ENCODE measurements at regions not wholly inside any gene's neighbourhood (a gene's known extent, or its start where the extent isn't known, plus 50 kb on each side); places are given as distances from the start of the nearest gene placed in this dataset.

GRCh38 chr3:103644450-103644849 lies 1209.6 kb downstream of the ZPLD1 start:
- no peak for DNase-seq (ENCODE audit: low read depth)
- no peak for TF ChIP-seq CTCF (IDR thresholded peaks at IDR 0.05; ENCODE audit: insufficient read depth, low read depth, low read length, missing control alignments)
- no peak overlapping the region for H3K4me3 ChIP-seq (ENCODE audit: low read depth, low read length)

GRCh38 chr3:103653996-103654395 lies 1219.2 kb downstream of the ZPLD1 start:
- H3K4me3 ChIP-seq (ENCODE audit: low read depth, low read length): no peak overlapping the region
- no peak for DNase-seq (ENCODE audit: low read depth)
- no peak for TF ChIP-seq CTCF (IDR thresholded peaks at IDR 0.05; ENCODE audit: insufficient read depth, low read depth, low read length, missing control alignments)

DNA sequence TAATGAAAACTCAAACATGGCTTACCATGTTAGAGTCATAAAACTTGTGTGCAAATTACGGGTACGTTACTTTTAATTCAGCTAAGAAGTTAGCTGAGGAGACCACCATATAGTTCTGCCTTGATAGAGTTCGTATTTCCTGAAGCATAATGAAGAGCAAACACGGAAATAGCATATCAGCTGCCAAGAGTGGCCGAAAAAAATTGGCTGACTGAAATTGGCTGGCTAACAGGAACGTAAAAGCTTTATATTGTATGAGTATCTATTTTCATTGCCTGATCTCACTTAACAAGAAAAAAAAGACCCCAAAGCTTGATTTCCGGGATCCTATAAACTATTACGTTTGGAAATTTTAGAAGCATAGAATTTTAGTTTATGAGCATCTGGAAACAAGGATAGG lies 1222.9 kb downstream of the ZPLD1 start:
- no peak for TF ChIP-seq CTCF (IDR thresholded peaks at IDR 0.05; ENCODE audit: insufficient read depth, low read depth, low read length, missing control alignments)
- DNase-seq (ENCODE audit: low read depth): no peak
- no peak overlapping the region for H3K4me3 ChIP-seq (ENCODE audit: low read depth, low read length)

GRCh38 chr3:103660810-103661209 lies 1226.0 kb downstream of the ZPLD1 start:
- DNase-seq (ENCODE audit: low read depth): no peak
- H3K4me3 ChIP-seq (ENCODE audit: low read depth, low read length): no peak overlapping the region
- TF ChIP-seq CTCF (IDR thresholded peaks at IDR 0.05; ENCODE audit: insufficient read depth, low read depth, low read length, missing control alignments): no peak

GRCh38 chr3:103662591-103662990 lies 1227.8 kb downstream of the ZPLD1 start:
- H3K4me3 ChIP-seq (ENCODE audit: low read depth, low read length): no peak overlapping the region
- no peak for TF ChIP-seq CTCF (IDR thresholded peaks at IDR 0.05; ENCODE audit: insufficient read depth, low read depth, low read length, missing control alignments)
- no peak for DNase-seq (ENCODE audit: low read depth)

- no peak overlapping the region for H3K4me3 ChIP-seq (ENCODE audit: low read depth, low read length)
- DNase-seq (ENCODE audit: low read depth): no peak
- TF ChIP-seq CTCF (IDR thresholded peaks at IDR 0.05; ENCODE audit: insufficient read depth, low read depth, low read length, missing control alignments): no peak
These were observed 1237.5 kb downstream of the ZPLD1 start for GRCh38 chr3:103672346-103672745.

DNA sequence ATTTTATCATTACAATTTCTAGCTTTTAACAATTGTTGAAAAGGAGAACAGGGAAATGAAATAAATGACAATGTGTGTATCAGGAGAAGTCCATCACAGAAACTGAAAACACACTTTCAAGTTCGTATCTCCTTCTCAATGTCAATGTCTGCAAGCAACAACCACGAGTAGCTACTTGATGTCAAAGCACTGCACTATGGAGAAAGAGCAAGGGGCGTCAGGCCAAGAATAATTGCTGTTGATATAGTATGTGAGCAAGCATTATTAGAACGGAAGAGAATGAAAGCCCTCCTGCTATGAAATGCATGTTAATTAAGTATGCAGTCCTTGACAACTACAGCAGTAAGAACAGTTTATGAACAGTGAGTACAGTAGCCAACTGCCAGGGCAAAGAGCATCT lies 1250.1 kb downstream of the ZPLD1 start:
- no peak for DNase-seq (ENCODE audit: low read depth)
- H3K4me3 ChIP-seq (ENCODE audit: low read depth, low read length): no peak overlapping the region
- TF ChIP-seq CTCF (IDR thresholded peaks at IDR 0.05; ENCODE audit: insufficient read depth, low read depth, low read length, missing control alignments): no peak
